Keratinocyte (primary cell): ENCODE measurements at regions not wholly inside any gene's neighbourhood (a gene's known extent, or its start where the extent isn't known, plus 50 kb on each side); places are given as distances from the start of the nearest gene placed in this dataset.

Source experiments
- CTCF ChIP-seq, 3 experiments: IDR thresholded peaks in 1 of 3; conservative IDR thresholded peaks in 1 of 3; optimal IDR thresholded peaks in 1 of 3; 2 replicates in 2 of 3; 3 replicates in 1 of 3; pipeline versions ENCODE3 to v1.5.1; 2011; ENCODE audit warnings: low read length in 3 of 3, mild to moderate bottlenecking in 3 of 3, moderate library complexity in 2 of 3, control low read depth in 1 of 3, inconsistent platforms in 1 of 3; ENCODE audit not compliant: insufficient read depth in 2 of 3; ENCODE audit errors: extremely low read depth in 1 of 3
- EZH2 ChIP-seq: IDR thresholded peaks from one replicate; pipeline ENCODE4 v1.6.1; 2012; ENCODE audit warnings: inconsistent platforms, mild to moderate bottlenecking, low read length, moderate library complexity

DNA sequence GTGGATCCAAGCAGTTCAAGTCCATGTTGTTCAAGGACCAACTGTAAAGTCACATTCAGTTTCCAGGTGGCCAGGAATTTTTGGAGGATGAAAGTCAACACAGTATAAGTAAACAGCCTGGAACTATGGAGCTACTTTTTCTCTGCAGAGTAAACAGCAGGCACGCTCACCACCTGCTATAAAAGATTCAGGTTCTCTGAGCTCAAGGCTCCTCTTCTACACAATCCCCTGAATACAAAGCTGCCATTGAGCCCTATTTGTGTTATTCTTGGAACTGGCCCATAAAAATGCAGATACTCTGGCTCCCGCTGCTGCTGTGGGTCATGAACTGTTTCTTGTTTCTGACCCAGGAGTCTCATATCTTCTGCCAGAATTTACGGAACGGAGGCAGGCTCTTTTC lies 56.9 kb upstream of the PRR5 start:
- TF ChIP-seq CTCF (optimal IDR thresholded peaks at IDR 0.05 in 1 of 3, IDR thresholded peaks at IDR 0.05 in 1 of 3, conservative IDR thresholded peaks at IDR 0.05 in 1 of 3; ENCODE audit: extremely low read depth in 1 of 3, insufficient read depth in 2 of 3, low read length in 3 of 3): no peak
- no peak for TF ChIP-seq EZH2
